ENCODE measurements at regions not wholly inside any gene's neighbourhood (a gene's known extent, or its start where the extent isn't known, plus 50 kb on each side); places are given as distances from the start of the nearest gene placed in this dataset.

DNA sequence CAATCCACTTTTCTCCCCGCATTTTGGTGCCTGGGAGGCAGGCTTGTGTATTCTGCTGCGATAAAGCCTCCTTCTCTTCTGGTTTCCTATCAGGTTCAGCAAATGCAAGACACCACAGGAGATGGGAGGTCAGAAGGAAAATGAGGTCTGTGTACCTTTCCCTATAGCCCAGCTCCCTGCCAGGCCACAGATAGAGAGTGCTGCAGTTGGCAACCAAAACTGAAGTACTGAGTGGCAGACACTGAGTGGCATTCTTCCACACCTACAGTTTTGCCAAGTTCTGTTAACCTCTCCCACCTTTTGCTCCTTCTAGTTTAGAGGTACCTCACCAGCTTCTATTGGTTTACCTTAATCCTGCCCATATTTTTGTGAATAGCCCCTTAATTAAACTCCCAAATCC, 948.4 kb downstream of the SORCS1 start:
- no peak for TF ChIP-seq POLR2AphosphoS5 (IDR thresholded peaks at IDR 0.05)
- TF ChIP-seq, protein P1, sequence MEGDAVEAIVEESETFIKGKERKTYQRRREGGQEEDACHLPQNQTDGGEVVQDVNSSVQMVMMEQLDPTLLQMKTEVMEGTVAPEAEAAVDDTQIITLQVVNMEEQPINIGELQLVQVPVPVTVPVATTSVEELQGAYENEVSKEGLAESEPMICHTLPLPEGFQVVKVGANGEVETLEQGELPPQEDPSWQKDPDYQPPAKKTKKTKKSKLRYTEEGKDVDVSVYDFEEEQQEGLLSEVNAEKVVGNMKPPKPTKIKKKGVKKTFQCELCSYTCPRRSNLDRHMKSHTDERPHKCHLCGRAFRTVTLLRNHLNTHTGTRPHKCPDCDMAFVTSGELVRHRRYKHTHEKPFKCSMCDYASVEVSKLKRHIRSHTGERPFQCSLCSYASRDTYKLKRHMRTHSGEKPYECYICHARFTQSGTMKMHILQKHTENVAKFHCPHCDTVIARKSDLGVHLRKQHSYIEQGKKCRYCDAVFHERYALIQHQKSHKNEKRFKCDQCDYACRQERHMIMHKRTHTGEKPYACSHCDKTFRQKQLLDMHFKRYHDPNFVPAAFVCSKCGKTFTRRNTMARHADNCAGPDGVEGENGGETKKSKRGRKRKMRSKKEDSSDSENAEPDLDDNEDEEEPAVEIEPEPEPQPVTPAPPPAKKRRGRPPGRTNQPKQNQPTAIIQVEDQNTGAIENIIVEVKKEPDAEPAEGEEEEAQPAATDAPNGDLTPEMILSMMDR (IDR thresholded peaks at IDR 0.05) = no peak

Measured in esophagus muscularis mucosa (tissue), 3 donors.